HG02610 (cell line): ENCODE measurements at regions not wholly inside any gene's neighbourhood (a gene's known extent, or its start where the extent isn't known, plus 50 kb on each side); places are given as distances from the start of the nearest gene placed in this dataset.

Source experiments
- ATAC-seq: cut with Tn5 transposase; IDR thresholded peaks from one replicate; pipeline ENCODE4 v1.9.1; 2021; ENCODE audit warnings: mild to moderate bottlenecking, moderate library complexity; ENCODE audit not compliant: unreplicated experiment

DNA sequence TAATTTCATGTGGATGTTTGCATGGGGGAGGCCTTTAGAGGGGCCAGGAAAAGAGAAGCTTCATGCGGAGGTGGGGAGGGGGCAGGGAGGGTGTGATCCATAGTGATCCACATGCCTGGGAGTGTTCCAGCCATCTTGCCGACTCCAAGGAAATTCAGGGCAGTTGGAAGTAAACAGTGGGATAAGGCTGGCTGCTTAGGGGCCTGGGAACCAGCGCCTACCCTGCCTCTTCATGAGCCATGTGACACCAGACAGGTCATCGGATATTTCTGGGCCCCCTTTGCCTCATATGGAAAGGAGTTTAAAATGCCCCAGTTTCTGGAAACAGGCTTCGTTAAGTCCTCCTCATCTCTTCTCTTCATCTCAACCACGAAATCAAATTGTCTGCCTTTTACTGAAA is 983.2 kb downstream of the BCL11B start:
- ATAC-seq = no peak

DNA sequence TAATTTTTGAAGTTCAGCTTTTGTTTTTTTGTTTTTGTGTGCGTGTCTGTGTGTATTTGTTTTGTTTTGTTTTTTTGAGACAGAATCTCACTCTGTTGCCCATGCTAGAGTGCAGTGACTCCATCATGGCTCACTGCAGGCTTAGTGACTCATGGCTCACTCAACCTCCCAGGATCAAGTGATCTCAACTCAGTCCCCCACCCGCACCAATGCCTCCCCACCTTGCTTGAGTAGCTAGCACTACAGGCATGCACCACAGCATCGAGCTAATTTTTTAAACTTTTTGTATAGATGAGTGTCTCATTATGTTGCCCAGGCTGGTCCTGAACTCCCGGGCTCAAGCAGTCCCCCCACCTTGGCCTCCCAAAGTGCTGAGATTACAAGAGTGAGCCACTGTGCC is 981.4 kb downstream of the BCL11B start:
- ATAC-seq = no peak

DNA sequence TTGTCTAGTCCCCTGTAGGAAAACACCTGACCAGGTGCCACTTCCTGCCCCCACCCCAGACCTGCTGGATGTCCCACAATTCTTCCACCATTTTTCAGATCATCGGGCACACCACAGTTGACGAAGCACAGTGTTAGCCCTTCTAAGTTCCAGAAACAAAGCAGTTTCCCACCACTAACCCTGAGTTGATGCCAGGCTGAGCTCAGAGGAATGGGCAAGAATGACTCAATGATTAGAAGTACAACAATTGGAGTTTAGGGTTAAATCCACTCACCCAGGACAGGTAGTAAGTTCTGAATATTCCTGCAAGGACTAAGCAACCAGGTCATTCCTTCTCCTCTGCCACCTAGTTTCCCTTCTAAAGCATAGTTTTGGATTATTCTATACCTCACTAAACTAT is 979.8 kb downstream of the BCL11B start:
- ATAC-seq = no peak

DNA sequence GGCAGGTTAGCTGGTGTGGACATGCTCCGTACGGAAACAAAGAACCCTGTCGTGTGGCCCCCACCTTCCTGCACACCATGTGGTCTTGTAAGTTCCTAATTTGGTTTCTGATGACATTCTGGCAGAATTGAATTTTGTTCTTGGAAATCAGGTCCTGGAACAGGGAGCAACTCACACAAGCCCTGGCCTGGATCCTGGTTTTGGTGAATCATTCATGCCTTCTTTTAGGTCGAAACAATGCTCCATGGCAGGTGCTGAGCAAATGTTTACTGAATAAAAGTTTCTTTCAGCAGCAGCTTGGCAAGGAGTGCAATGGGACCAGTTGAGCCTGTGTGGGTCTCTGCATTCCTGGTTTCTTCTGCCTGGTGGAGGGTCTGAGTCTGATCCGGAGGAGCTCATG is 978.4 kb downstream of the BCL11B start:
- ATAC-seq = no peak

DNA sequence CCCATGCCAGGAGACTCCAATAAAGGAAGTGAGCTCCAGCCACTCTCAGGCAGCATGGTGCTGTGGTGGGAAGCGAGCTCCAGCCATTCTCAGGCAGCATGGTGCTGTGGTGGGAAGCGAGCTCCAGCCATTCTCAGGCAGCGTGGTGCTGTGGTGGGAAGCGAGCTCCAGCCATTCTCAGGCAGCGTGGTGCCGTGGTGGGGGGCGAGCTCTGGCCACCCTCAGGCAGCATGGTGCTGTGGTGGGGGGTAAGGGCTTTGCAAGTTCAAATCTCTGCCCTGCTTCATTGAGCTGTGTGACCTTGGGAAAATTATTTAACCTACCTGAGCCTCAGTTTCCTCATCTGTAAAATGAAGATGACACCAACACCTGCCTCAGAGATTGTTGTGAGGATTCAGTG is 975.1 kb downstream of the BCL11B start:
- ATAC-seq = no peak

DNA sequence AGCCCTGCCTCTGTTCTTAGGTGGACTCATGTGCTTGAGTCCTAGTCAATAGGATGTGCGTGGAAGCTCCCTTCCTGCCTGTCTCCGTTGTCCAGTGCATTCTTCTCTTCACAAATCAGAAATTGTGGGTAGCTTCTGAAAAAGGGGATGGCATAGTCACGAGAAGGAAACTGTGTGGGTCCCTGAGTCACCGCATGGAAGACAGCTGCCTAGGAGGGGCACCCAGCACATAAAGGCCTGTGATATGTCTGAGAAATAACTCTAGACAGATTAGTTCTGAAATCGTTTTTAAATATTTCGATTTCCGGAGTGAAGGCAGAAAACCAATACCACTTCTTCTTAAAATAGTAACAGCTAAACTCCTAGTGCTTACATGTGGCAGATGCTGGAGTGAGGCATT is 974.4 kb downstream of the BCL11B start:
- ATAC-seq = no peak

DNA sequence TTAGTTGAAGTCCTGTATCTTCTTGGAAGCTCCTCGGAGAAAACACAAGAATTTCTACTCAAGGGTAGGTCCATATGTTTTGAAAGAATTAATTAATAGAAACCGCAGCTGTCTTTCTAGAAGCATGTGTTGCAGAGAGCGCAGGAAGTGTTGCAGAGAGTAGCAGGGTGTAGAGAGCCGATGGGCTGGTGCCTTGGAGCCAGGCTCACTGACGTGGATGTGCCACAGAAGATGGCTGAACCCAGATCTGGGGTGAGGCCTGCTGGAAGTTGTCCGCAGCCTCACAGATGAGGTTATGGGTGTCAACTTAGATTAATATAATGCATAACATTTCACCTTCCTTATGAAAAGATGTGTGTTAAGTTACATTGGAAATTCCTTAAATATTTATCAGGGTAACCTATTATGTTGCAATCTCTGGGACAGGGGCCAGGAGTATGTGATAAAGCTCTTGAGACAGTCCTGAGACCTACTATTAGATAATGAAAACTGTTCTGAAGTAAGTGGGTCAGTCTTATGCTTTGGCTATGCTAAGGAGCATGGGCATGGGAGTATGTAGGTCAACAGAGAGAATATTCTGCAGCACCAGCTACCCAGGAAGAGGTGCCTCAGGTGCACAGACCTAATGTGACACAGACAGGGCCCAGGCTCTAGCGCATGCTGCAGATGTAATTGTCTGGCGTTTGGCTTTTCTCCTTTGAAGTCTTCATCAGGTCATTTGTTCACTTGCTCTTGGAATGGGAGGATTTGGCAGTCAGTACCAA is 973.3 kb downstream of the BCL11B start:
- no peak for ATAC-seq

DNA sequence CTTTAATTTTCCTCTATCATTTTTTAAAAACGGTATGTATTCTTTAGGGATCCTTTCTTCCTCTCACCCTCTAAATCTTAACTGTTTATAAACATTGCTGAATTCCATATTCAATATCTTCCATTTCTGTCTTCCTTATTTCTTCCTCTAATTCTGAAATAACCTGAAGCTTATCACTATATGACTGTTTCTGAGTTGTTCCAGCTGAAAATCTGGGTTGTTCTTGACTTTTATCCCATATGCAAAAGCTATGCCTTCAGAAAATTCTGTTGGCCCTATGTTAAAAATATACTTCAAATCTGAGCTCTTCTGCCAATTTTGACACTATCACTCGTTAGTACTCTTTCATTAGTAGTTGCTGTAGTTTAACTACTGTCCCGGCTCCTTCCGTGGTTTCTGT is 970.3 kb downstream of the BCL11B start:
- no peak for ATAC-seq

DNA sequence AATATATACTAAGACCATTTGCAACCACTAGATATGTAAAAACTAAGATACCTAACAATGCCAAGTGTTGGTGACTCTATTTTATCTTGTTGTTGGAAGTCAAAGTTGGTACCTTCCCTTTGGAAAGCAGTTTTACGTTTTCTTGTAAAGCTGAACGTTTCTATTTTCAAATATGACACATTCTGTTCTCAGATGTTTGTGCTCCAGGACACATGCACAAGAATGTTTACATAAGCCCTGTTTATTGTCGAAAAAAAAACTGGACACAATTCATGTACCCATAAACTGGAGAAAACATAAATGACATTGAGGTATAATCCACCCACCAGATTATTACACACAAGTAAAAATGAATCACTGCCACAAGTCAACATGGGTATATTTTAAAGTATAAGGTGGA is 967.4 kb downstream of the BCL11B start:
- ATAC-seq = no peak

DNA sequence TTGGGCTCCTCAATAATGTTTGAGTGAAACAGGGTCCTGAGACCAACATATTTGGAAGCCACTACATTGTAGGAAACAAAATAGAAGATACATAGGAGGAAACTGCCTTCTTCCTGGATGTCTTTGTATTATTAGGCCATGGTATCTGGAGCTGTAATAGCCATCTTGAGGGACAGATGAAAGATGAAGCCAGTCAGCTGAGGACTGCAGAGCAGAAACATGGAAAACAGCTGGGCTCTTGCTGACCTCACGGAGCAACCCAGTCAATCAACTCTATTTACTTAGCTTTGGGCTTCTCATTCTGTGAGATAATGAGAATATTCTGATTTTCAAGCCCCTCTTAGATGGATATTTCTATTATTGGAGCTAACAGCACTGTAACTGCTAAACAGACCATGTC is 962.4 kb downstream of the BCL11B start:
- ATAC-seq = no peak

DNA sequence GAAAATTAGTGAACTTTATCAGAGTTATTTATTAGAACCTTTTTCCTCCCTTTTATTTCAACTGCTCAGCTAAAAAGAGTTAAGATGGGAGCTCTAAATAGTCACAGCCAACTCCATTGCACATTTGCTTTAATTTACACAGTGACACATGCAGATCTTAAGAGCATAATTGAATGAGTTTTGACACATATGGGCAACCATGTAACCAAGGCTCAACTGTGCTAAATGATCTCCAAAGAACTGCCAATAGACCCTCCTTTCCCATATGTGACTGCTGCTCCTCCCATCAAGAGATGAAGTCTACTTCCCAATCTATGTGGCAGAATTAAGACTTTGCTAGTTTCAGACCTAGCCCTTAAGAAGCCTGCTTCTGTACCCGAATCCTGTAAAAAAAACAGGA is 960.0 kb downstream of the BCL11B start:
- ATAC-seq = no peak

DNA sequence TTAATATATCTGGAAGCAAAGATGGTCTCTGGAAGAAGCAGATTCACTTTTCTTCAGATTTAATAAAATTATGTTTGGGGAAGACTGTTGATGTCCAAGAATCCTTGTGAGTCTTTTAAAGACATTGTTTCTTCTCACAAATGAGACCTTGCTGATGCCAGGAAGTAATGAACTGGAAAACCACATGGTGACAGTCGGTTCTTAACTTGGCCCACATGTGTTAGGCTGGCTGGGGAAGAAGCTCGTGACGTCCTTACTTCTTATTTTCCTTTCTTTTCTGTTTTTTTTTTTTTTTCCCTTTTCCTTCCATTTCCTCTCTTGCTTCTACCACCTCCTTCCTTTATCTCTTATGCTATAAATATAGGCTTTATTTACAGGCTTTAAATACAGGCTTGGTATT is 950.2 kb downstream of the BCL11B start:
- no peak for ATAC-seq

DNA sequence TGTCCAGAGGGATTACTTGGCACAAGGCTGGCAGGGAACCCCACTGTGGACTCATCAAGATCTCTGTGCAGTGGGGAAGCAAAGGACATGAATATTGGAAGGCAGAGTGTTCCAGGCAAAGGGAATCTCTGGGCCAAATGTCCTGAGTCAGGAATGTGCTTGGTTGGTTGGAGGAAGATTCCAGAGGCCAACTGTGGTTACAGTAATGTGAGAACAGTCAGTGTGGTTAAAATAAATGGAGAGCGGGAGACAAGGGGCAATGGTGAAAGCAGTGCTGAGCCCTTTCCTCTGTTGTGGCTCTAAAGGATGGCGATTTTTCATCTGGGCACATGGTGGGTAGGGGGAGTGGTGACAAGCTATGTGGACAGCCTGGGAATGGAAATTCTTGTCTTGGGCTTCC is 948.2 kb downstream of the BCL11B start:
- no peak for ATAC-seq

DNA sequence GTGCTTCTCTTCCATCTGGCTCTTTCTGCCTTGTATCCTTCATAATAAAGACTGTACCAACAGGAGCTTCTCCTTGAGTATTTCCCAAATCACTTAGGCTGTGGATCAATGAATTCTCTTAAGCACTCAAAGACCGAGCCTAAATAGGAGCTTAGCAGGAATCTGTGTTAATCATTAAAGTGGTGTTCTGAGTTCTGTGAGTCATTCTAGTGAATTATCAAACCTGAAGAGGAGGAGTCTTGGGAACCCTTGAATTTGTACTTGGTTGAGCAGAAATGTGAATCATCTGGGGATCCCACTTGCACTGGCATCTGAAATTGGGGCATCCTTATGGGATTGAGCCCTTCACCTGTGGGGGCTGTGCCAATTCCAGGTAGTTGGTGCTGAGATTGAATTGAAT is 946.2 kb downstream of the BCL11B start:
- ATAC-seq = no peak

DNA sequence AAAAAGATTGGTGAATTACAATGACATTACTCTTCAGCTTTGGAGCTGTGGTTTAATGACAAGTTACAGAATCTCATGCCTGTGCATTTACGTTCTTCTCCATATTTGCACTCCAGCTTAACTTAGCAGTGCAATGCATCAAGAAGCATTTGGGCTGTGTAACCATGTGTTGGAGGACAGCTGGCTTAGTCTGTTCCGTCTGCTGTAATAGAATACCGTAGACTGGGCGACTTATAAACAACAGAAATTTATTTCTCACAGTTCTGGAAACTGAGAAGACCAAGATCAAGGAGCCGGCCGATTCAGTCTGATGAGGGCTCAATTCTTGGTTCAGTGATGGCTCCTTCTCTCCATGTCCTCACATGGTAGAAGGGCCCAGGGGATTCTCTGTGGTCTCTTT is 943.5 kb downstream of the BCL11B start:
- no peak for ATAC-seq

DNA sequence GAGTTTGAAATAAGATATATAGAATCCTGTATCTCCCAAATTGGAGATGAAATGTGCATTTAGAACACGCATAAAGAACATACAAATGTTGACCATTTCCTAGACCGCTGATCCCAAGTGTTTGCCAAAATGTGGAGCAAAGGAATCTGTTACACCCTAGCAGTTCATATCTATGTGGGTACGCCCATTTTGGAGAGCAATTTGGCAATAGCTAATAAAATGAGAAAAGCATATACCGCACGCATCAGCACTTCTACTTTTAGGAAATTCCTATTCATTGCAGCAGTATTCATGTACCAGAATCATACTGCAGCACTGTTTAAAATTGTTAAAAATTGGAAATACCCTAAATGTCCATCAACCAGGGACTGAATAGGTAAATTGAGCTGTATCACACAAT is 937.8 kb downstream of the BCL11B start:
- ATAC-seq = no peak

DNA sequence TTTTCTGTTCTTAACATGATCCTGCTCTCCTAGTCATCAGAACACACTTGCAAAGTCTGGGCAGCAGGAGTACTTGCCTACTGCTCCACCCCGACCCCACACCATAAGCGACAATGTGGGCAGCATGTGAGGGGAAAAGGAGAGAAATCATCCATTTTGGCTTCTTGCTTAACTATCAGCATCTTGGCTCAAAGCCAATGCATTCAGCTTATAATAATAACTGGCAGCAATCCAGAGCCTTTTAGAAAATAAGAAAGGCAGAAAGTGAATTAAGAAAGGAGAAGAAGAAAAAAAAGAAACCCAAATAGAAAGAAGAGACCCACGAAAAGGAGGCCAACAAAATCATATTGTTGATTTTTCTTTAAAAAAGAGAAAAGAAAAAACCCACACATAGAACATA is 930.8 kb downstream of the BCL11B start:
- ATAC-seq = no peak

DNA sequence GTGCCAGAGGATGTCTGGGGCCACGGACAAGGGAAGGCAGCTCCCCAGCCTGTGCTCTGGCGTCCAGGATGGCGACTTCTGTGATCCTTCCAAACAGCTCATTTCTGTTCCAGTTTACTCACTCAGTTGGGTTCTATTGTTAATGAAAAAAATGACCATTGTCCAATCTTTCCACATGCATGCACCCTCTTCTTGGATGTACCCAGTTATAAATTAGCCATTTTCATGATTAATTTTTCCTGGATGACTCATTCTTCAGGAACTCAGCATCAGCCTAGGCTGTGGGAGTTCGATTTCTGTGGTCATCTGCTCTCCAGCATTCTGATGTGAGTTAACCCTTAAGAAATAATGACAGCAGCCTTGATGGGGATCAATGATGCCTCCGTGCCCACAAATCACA is 926.8 kb downstream of the BCL11B start:
- ATAC-seq = no peak

DNA sequence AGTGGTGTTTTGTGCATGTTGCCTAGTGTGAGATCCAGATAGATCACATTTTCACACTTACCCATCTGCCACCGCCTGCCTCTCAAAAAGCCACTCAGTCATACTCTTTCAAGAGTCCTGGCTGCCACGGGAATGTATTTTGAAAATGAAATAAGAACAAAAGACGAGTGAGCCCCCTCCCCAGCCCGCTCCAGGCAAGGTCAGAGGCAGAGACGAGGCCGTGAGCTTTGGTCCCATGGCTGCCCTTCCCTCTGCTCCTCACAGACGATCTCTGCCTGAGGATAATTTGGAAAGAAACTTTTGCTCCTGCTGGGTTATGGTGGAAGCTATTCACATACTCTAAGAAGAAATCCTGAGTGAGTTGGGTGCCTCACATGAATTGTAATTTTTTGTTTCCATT is 924.3 kb downstream of the BCL11B start:
- no peak for ATAC-seq

DNA sequence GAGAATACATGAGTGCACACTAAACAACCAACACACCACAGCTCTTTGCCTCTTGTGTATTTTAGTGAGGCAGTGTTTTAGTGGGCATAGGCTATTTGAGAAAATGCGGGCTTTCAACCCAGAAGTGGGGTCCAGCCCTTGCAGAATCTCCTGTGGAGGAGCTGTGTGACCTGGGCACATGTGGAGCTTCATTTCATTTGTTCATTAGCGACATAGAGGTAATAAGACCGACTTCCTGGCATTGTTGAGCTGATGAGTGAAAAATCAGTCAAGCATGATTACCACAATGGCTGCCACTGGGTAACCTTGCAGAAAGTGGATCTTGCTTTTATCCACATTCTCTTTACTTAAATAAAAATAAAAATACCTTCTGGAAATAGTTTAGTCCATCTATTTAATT is 923.5 kb downstream of the BCL11B start:
- no peak for ATAC-seq

DNA sequence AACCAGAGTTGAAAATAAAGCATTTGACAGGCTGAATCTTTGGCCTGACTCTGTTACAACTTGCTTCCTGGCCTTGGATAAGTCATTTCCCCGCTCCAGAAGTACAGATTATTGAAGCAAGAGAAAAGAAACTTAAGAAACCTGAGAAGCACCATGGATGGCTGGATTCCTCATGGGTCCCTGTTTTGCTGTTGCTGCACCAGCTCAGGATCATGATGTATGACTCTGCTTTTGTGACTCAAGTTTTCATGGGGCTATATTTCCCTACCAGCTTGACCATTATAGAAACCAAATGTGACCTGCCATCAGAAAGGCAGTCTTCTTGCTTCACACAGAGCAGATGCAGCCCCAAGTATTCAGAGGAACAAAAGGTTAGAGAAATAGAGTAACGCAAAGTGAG is 921.8 kb downstream of the BCL11B start:
- ATAC-seq = no peak

DNA sequence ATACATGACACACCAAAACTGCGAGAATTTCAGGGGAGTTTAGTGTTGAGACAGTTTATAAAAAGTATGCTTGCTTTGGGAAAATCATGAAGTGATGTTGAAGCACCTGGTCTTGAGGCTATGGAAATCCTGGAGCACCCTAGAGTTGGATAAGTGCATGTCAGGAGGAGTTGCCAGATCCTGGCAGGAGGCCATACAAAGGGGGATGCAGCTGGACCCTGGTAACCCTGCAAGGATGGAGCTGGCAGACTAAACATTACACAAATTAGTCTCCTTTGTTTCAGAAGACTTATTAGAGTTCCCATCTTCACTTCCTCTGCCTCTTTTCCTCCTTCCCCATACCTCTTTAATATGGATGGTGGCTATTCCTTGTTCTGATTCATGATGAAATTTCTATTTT is 907.0 kb downstream of the BCL11B start:
- ATAC-seq = no peak

DNA sequence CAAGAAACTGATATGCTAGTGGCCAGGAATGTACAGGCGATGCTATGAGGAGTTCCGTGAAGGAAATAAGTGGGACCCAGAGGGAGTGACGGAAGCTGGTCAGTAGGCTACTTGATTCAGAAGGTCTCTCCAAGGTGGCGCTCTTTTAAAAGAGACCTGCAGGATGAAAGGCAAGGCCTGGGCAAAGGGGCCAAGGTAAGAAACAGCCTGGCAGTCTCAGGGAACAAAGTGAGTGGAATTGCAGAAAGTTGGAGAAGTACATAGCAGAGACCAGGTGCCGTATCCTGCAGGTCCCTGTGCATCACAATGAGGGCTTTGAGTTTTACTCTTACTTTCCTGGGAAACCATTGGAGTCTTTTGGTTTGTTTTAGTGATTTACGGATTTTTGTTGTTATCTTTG is 905.6 kb downstream of the BCL11B start:
- ATAC-seq = no peak
